Islet of Langerhans (tissue), 1 donor: ENCODE measurements at regions not wholly inside any gene's neighbourhood (a gene's known extent, or its start where the extent isn't known, plus 50 kb on each side); places are given as distances from the start of the nearest gene placed in this dataset.

ENCODE experiments used
- FAIRE-seq: peaks from one replicate; lab custom pipeline; 2011; peaks lifted over from hg19 to GRCh38; lab: Jason Lieb, UNC

DNA sequence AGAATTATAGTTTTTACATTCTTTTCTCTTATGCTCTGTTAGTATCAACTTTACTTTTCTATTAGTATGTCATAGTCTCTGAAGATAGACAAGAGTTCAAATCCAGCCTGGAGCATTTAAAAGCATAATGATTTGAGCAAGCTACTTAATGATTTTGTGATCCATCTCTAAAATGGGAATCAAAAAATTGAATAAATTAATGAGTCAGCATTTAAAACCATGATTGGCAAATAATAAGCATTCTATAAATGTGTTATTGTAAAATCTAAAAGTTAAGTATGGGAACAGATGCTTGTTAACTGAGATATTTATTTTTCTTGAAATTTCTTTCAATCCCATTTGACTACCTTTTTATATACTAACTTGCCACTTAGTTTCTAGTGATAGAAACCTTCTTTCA, 391.6 kb downstream of the PCDH7 start:
- no peak for FAIRE-seq

DNA sequence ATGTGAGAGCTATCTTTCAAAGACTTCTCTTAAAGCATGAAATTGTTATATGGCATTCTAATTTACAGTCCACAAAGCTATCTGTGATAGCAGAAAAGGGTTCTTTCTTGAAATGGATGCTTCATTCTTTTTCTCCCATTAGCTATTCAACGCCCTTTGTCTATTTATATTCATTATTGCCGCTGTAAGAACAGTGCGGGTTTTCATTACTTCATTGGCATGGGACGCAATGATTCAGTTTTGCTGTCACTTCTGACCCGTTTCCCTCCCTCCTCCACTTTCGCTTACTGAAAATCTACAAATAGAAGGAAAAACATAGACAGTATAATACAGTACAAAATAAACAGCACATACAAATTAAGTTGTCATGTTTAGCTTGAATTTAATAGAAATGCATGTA, 394.6 kb downstream of the PCDH7 start:
- no peak for FAIRE-seq

DNA sequence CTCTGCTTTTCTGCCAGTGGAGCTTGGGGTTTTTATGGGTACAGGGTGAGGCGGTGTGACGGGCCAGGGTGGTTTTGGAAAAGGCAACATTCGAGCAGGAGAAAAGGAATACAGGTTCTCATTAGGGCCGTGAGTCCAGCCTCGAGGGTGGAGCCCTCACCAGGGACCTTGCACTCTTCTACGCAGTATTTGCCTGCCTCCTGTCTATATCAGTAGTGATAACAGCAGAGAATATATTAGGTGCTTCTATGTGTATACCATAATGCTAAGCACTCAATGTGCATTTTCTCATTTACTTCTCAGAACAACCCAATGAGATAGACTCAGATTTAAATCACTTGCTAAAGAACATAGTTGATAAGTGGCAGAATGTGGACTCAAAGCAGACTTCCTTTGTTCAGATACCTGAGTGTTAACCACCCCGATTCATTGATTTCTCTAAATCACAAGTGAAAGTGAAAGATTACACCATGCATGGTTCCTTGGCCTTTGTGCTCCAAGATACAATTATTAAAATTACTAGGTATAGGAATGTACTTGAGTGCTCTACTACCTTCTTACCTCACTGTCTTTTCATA, 403.9 kb downstream of the PCDH7 start:
- no peak for FAIRE-seq

DNA sequence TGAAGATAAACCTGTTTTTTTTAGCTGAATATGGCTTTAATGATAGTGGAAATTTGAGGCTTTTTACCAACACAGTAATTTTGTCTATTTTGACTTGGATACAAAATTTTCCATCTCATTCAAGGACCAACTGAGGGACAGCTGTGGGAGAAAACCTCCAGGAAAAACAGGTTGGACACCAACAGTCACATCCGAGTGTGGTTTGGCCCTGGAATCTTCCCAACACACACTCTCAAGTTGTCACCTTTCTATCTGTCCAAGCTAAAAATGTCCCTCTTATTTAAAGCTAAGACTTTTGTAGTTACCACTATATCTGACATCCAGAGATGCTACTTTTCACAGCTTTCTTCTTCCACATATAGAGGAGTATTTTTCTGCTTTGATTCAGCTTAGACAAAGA, 404.9 kb downstream of the PCDH7 start:
- FAIRE-seq = no peak

DNA sequence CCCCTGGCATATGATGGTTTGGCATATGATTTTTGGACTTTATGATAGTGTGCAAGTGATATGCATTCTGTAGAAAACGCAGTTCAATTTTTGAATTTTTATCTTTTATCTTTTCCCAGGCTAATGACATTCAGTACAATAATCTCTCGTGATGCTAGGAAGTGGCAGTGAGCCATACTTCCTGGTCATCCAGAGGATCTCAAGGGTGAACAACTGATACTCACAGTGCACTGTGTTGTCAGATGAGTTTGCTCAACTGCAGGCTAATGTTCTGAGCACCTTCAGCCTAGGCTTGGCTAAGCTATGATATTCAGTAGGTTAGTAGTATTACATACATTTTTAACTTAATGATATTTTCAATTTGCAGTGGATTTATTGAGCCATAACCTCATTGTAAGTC, 405.3 kb downstream of the PCDH7 start:
- FAIRE-seq = no peak

DNA sequence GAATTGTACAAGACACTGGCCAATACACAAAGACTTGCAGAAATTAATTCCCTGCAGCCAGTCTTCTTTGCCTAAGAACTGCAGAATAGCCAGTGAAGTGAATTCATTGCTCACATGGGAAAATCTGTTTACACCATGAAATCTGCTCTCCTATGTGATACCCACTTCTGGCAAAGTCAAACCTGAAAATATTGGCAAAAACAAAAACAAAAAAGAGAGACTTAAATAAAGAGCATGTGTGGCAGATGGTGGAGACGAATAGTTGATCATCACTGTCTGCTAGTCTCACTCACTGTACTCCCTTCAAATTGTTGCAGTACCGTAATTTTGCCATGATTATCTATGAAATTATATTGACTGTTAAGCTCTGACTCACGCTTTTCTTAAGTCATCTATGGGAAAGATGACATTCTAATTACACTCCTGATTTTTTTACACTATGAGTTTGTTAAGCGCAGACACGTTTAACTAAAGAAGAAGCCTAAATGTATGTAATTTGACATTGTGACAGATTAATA, 406.8 kb downstream of the PCDH7 start:
- no peak for FAIRE-seq

DNA sequence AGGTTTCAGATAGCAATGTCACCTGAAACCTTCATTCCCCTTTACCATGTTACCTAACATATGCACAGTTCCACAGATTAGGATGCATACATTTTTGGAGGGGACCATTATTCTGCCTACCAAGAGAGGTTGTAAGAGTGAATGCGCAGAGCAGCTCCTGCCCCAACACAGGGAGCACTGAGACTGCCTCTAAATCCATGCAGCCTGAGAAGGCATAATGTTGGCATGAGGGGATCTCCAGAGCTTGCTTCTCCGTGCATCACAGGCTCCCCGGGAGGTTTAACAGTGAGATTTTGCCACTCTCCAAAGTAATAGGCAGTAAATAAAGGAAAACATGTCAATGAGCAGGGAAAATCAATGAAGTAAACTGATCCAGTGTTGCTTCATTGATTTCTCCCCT, 410.8 kb downstream of the PCDH7 start:
- no peak for FAIRE-seq

DNA sequence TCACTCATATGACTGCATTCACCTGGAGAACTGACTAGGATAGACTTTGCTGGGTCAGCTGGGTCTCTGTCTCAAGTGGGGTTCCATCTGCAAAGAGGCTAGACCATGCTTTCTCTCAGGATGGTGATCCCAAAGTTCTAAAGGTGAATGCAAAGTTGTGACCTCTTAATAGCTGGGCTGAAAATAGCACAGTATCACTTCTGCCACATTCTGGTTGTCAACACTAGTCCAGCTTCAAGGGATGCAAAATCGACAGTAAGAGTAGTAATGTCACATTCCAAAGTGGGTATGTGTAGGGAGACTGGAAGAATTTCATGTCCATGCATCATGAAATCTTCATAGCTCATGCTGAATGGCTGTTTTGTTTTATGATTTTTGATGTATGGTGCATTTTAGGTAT, 414.6 kb downstream of the PCDH7 start:
- FAIRE-seq = no peak

DNA sequence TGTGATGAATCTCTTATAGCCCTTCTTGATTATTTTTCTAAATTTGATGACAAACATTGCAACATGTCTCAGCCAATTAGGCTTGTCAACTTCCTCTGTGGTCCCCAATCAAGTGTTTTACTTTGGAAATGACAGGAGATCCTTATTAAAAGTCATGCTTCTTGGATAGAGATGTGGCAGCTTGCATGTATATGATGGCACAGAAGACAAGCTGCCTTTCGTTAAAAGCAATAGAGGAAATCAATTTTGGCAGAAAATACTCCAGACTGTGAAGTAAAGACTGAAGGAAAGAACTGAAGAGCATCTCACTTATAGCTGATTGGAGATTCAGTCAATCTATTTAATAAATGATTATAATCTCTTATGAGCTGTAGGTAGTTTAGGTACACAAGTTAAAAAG, 419.6 kb downstream of the PCDH7 start:
- no peak for FAIRE-seq

DNA sequence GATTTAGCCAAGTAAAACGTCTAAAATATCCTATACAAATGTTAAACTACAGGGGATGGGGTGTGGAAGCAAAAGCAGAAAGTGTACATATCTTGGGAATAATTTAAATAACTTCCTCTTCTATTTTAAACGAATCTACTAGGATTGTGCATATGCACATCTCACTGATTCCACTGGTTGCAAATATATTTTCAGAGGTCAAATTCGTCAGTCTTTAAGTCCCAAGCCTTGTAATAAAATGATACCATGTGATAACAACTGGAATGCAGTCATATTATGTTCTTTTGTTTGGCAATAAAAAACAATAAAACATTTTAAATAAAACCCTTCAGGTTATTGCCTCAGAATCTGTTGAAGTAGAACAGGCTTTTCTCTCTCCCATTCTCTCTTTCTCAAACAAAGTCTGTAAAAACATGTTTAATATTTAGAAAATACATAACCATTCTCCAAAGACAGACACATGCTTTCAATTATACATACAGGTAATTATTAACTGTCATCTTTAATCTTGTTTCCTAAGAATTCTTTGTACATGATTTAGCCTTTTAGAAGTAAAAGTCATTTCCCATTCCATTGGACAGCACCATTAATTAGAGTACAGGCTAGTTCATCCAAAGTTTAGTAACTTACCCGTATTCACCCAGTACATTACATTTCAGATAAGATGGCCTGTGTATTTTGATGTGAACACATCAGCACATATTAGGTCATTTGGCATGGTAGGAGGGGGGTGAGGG, 421.1 kb downstream of the PCDH7 start:
- FAIRE-seq = no peak

DNA sequence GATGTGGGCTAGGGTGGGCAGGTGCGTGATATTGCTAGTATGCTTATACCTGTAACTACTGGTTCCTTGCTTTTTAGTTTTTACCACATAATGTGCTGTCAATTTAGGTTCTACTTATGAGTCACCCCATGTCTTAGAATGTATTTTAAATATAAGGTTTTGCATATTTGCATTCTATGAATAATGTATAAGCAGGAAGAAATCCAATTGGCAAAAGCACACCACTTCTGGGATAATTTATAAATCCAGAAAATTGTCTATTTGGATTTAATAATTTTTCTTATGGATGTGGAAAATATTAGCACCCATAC, 421.6 kb downstream of the PCDH7 start:
- FAIRE-seq = no peak

DNA sequence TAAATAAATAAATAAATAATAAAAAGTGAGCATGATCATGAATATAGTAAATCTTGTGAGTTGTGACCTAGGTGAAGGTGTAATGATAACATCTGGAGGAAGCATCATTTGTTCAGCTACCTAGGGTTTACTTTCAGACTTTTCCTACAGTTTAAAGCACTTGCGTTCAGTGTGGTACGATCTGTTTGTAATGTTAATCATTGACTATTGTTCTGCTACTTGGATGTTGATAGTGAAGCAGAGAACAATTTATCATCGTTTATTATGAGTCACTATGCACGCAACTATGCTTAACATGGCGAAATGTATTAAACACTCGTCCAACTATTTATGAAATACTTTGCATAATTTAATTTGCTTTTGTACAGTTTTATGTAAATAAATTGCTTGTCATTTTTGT, 426.2 kb downstream of the PCDH7 start:
- peak; percentile 95 for FAIRE-seq

DNA sequence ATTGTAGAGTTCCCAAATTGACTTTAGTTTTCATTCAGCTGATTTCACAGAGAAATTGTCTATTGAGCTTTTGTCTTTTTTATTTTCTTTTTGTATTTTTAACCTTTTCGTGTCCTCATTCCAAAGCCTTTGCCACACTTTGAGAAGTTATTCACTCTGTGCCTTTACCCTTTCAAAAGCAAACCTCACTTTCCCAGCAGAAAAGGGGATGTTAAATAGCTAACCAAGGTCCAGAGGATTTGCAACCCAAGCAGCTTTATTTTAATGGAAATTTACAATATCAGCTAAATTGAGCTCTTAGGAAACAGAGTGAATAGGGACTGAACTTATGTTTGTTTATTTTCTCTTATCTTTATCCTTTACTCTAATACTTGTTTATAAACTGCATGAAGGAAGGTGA, 428.8 kb downstream of the PCDH7 start:
- no peak for FAIRE-seq

DNA sequence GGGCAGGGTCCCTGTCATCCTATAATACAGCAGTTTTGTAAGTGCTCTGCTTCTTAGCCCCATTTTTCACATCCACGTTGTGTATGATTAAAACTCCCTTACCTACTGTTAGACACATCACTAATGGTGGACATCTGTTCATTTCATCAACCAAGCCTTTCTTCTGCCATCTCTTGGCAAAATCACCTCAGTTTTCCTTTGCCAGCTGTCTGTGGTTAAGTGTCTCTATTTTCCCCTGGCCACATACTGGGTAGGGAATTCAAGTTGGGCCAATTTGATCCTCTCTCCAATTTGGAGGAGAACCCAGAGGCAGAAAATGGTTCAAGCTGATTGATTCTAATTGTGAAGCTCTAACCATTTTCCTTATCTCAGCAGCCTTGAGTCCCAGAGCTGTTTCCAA, 436.1 kb downstream of the PCDH7 start:
- no peak for FAIRE-seq

DNA sequence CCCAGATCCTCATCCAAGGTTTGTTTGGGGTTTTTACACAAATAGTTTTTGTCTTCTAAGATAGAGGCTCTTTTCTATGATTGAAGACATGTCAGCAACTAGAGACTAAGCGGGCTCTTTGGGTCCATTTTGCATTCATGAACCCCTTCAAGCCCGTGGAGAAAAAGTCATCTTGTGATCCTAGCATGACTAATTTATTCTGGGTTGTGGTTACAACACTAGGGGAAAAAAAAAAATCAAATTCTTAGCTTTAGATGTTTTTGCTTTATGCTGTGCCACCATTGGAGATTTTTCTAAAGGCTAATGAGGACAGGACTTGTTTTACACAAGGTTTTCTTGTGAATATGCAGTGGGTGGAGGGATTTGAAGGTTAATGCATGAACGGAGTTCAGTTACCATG, 440.0 kb downstream of the PCDH7 start:
- FAIRE-seq = no peak

DNA sequence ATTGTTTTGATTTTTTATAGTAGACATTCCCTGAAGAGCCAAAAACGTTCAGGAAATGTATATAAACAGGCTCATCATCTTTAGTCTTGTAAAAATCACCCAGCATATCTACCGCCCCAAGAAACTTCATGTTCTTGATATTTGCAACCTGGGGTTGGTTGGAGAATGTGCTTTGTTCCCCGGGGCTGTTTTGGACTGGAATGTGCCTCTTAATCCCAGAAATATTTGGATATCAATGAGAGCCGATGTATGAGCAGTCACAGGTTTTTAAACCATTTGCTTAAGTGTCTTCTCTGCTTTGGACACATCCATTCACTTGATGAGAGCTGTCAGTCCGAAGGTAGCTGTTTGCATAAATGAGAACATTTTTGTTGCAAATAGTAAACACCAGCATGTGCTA, 449.7 kb downstream of the PCDH7 start:
- FAIRE-seq = no peak

DNA sequence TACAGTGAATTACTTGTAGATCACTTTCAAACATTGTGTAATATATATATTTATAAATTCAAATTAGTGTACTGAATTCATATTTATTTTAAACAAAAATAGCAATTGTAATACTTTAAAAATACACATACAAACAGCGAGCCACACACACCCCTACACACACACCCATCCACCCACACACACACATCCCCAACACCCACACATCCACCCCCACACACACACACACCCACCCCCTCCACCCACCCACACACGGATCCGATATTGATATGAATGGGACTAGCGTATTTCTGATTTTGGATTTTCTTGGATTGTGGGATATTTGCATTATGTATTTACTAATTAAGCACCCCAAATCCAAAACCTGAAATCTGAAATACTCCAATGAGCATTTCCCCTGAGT, 451.2 kb downstream of the PCDH7 start:
- FAIRE-seq = no peak

DNA sequence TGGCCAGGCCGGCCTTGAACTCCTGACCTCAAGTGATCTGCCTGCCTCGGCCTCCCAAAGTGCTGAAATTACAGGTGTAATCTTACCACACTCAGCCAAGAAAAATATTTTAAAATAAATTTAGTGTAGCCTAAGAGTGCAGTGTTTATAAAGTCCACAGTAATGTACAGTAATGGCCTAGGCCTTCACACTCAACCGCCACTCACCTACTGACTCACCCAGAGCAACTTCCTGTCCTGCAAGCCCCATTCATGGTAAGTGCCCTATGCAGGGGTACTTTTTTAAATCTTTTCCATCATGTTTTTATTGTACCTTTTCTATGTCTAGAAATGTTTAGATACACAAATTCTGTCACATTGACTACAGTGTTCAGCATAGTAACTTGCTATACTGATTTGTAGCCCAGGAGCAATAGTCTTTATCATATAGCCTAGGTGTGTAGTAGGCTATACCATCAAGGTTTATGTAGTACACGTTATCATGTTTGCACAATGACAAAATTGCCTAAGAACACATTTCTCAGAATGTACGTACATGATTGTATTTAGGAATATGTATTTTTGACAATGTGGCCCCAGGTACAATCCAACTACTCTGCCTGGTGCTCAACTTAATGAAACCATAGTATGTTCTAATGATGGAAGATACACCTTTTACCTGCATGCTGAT, 455.2 kb downstream of the PCDH7 start:
- no peak for FAIRE-seq

DNA sequence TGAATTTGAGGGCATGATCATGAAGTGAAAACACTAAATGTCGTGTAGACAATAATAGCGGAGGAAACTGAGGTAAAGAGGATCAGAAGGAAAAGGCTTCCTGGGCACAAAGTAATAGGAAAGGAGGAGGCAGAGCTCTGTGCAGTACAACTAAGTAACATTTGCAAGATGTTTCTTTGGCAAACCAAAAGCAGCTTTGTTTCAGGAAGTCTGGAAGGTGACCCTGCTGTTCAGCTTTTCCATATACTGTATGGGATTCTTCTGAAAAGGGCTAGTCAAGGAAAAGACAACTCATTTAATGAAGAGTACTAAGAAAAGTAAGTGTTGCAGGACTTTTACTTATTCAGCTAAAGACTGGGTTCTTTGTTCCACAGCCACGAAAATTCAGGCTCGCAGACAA, 463.1 kb downstream of the PCDH7 start:
- FAIRE-seq = no peak

DNA sequence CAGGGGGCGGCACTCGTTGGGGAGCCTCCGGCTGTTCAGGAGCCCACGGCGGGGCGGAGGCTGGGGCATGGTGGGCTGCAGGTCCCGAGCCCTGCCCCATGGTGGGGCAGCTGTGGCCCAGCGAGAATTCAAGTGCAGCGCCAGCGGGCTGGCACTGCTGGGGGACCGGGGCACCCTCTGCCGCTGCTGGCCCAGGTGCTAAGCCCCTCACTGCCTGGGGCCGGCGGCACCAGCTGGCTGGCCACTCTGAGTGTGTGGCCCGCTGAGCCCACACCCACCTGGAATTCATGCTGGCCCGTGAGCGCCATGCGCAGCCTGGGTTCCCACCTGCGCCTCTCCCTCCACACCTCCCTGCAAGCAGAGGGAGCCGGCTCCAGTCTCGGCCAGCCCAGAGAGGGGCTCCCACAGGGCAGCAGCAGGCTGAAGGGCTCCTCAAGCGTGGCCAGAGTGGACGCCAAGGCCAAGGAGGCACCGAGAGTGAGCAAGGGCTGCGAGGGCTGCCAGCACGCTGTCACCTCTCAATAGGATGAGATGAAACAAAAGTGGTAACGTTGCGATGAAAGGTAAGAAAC, 464.9 kb downstream of the PCDH7 start:
- FAIRE-seq = no peak

DNA sequence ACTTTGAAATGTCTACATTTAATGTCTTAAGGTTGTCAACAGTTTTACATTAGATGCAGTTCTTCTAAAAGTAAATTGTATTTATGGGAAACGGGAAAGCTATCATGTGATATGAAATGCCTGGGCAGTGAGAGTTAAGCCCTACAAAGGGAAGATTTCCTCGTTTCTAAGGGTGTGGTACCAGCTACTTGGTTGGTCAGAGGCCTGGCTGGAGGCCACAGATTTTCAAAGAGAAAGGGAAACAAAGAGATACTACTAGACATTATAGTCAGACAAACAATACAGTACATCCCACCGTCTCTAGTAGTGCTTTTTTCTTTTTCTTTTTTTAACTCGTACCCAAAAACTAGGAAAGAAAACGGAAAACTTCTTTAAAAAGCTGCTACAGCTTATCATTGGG, 467.8 kb downstream of the PCDH7 start:
- FAIRE-seq = no peak

DNA sequence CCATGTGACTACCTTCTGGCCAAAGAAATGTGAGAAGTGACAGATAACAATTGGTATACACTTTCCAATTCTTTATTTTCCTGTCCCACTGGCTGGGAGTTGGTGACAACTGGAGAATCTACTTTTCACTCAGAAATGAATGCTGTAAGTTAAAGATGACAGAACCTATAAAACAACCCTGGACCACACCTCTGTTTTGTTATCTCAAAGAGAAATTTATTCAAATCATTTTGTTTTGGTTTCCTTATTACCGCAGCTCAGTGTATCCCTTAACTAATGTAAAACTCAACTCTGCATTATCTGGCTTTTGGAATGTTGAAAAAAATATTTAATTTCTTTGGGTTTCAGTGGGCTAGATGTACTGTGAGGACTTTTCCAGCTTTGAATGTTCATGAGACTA, 469.8 kb downstream of the PCDH7 start:
- FAIRE-seq = no peak

DNA sequence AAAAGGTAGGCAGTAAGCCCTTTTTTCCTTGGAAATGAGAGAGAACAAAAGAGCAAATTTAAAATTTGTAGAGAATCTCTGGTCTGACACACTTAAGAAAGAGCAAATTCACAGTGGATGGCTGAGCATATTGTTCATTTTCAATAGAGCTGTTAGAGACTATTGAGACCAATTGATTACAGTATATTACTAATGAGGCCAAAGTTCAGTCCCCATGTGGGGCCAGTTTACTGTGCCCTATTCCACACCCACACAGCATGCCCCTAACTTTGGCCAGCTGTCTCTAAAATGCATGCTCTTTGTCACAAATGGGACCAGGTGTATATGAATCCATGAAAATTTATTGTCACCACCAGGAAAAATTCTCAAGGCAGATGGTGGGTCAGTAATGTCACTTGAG, 470.5 kb downstream of the PCDH7 start:
- no peak for FAIRE-seq

DNA sequence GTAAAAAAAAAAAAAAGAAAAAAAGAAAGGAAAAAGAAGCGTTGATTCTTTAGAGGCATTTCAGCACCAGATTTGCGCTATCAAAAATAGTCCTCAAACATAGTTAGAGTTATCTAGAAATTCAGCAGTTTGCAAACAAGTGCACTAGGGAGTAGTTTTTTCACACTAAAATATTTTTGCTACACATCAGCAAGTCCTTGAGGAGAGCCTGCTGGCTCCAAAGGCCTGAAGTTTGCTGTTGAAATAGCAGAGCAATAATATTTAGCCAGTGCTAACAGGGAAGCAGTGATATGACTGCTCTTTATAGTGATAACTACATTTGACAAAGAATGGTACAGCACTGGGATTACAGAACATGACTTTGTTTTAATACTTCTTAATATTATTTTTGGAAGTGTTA, 472.2 kb downstream of the PCDH7 start:
- peak; percentile 65 for FAIRE-seq
